Fibroblast of lung (primary cell): ENCODE measurements at regions not wholly inside any gene's neighbourhood (a gene's known extent, or its start where the extent isn't known, plus 50 kb on each side); places are given as distances from the start of the nearest gene placed in this dataset.
A peak's percentile ranks its signal among the peaks of the same experiment; 100 is the strongest.

Source experiments
- DNase-seq, 2 donors: peaks; one replicate each; pipeline versions ENCODE4 v3.0.0 to v3.0.0-alpha.2; 2010; ENCODE audit warnings: low read depth in 2 of 2
- H2AFZ ChIP-seq: 2 replicates; pipeline ENCODE4 v1.5.1; 2012; ENCODE audit warnings: low read length, control low read depth, inconsistent platforms
- H3K27ac ChIP-seq: 2 replicates; pipeline ENCODE4 v1.5.1; 2011; ENCODE audit warnings: low read length, control low read depth; ENCODE audit not compliant: insufficient read depth
- H3K27me3 ChIP-seq: 2 replicates; pipeline ENCODE4 v1.5.1; 2011; ENCODE audit warnings: mild to moderate bottlenecking, low read length; ENCODE audit not compliant: control insufficient read depth, insufficient read depth
- H3K36me3 ChIP-seq: 2 replicates; pipeline ENCODE4 v1.5.1; 2011; ENCODE audit warnings: low read length; ENCODE audit not compliant: control insufficient read depth, insufficient read depth
- H3K4me1 ChIP-seq: 2 replicates; pipeline ENCODE4 v1.5.1; 2011; ENCODE audit warnings: low read length; ENCODE audit not compliant: control insufficient read depth, insufficient read depth; ENCODE audit errors: extremely low read depth
- H3K4me2 ChIP-seq: 2 replicates; pipeline ENCODE4 v1.5.1; 2011; ENCODE audit warnings: low read length, control low read depth; ENCODE audit not compliant: insufficient read depth; ENCODE audit errors: extremely low read depth
- H3K4me3 ChIP-seq, 4 experiments: fragments of 200-600 bp in 1 of 4; sonication (generic) in 1 of 4; replicated peaks in 1 of 4; 2 replicates each; pipeline ENCODE4 v1.5.1; 2011 to 2016; ENCODE audit warnings: low read length in 4 of 4, low read depth in 3 of 4, mild to moderate bottlenecking in 3 of 4, control low read depth in 2 of 4, inconsistent platforms in 1 of 4, mixed read lengths in 1 of 4; ENCODE audit not compliant: insufficient read depth in 1 of 4; ENCODE audit errors: control extremely low read depth in 1 of 4
- H3K79me2 ChIP-seq: 2 replicates; pipeline ENCODE4 v1.5.1; 2012; ENCODE audit warnings: mild to moderate bottlenecking, low read length, inconsistent platforms; ENCODE audit not compliant: control insufficient read depth, insufficient read depth
- H3K9ac ChIP-seq: 2 replicates; pipeline ENCODE4 v1.5.1; 2011; ENCODE audit warnings: mild to moderate bottlenecking, low read length, control low read depth; ENCODE audit not compliant: insufficient read depth
- H3K9me3 ChIP-seq: 2 replicates; pipeline ENCODE4 v1.5.1; 2012; ENCODE audit warnings: low read depth, low read length; ENCODE audit not compliant: control insufficient read depth, insufficient read depth
- H4K20me1 ChIP-seq: 2 replicates; pipeline ENCODE4 v1.5.1; 2011; ENCODE audit warnings: low read length; ENCODE audit not compliant: control insufficient read depth, insufficient read depth; ENCODE audit errors: extremely low read depth
- CTCF ChIP-seq, 2 donors: IDR thresholded peaks in 1 of 2; conservative IDR thresholded peaks in 1 of 2; 1 replicate in 1 of 2; 2 replicates in 1 of 2; pipeline ENCODE4 v1.5.1; 2011 to 2012; ENCODE audit warnings: low read length in 2 of 2, control low read depth in 1 of 2, inconsistent platforms in 1 of 2, low read depth in 1 of 2, mild to moderate bottlenecking in 1 of 2
- EZH2 ChIP-seq: IDR thresholded peaks from 2 replicates; pipeline ENCODE4 v1.5.1; 2012; ENCODE audit warnings: low read length, control low read depth, mild to moderate bottlenecking; ENCODE audit errors: missing control alignments

GRCh38 chrX:30468471-30468870, 109.1 kb downstream of the TASL start:
- Histone ChIP-seq H2AFZ (no peak overlapping the region), H3K27me3 (no peaks in the 10 kb centered on the region), H3K9ac (no peak overlapping the region), H3K4me2 (no peak overlapping the region), H3K4me1 (no peaks in the 10 kb centered on the region), H3K4me3 (no peak overlapping the region), H4K20me1 (no peaks in the 10 kb centered on the region), H3K36me3 (no peaks in the 10 kb centered on the region), H3K27ac (no peak overlapping the region), H3K79me2 (no peaks in the 10 kb centered on the region), H3K9me3 (no peaks in the 10 kb centered on the region)
- TF ChIP-seq CTCF (conservative IDR thresholded peaks at IDR 0.05 in 1 of 2, IDR thresholded peaks at IDR 0.05 in 1 of 2; ENCODE audit: low read depth in 1 of 2, low read length in 2 of 2) (no peak), EZH2 (no peak)
- DNase-seq = peak in 1 of 2 donors; percentile 1
